ENCODE measurements at regions not wholly inside any gene's neighbourhood (a gene's known extent, or its start where the extent isn't known, plus 50 kb on each side); places are given as distances from the start of the nearest gene placed in this dataset.

DNA sequence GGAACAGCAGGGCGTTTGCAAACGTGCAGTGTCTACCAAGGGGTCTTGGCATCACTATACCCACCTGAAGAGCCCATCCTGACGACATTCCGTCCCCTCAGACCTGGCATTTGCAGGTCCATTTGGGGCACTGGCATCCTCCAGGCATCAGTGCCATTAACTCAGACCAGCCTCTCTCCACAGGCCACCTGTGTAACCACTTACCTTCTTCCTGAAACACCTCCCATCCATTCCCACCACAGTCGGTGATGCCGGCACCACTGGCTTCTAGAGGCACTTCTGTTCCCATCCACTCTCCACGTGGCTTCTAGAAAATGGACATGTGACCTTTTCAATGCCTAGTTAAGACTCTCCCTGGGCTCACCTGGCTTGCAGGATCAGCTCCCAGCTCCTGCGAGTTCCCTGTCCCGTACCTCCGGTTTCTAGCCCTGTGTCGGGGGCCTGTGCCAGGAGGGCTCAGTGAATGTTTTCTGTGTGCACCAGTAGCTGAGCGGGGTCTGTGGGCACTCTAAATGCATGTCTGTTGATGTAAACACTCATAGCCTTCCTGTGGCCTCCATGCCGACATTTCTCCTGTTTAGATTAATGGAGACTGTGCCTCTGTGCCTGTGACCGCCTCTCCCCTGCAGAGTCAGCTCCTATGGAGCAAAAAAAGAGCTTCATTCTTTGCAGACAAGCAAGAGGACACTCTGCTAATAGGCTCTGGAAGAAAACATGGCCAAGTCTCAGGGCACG, 458.0 kb upstream of the HS6ST1 start:
- H3K9me3 ChIP-seq (ENCODE audit: low read length) = no peaks in the 10 kb centered on the region
- no peak for DNase-seq (ENCODE audit: low spot score)
- no peaks in the 10 kb centered on the region for H4K20me1 ChIP-seq (ENCODE audit: insufficient read depth, low read length)
- ATAC-seq = no peak
- H3K9ac ChIP-seq (ENCODE audit: insufficient read depth, low read depth, low read length) = no peak overlapping the region
- CTCF ChIA-PET (ENCODE audit: low intra/inter-chr PET ratio, low total read pairs) = no interaction called here
- H3K36me3 ChIP-seq (replicated peaks in 1 of 2; ENCODE audit: control insufficient read depth in 1 of 2, insufficient read depth in 2 of 2, low read length in 2 of 2) = no peaks in the 10 kb centered on the region
- H2AFZ ChIP-seq (ENCODE audit: low read length) = no peak overlapping the region
- no TSS peak for BruUV-seq (replicated peaks)
- peaks cover 0 to 47% of the 10 kb centered on the region in 2 experiments; a peak in 3 of 5 replicates for H3K27me3 ChIP-seq (ENCODE audit: control insufficient read depth in 1 of 2, insufficient read depth in 2 of 2, low read length in 2 of 2)
- H3K27ac ChIP-seq (ENCODE audit: extremely low read length, insufficient read depth, low read length) = no peak overlapping the region
- TF ChIP-seq, protein P1, sequence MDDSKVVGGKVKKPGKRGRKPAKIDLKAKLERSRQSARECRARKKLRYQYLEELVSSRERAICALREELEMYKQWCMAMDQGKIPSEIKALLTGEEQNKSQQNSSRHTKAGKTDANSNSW (CRISPR knock-in tag; IDR thresholded peaks at IDR 0.05; ENCODE audit: borderline replicate concordance) = no peak
- no peak for TF ChIP-seq NFIB (CRISPR knock-in tag; IDR thresholded peaks at IDR 0.05; ENCODE audit: borderline replicate concordance)
- no peak for TF ChIP-seq ZNF572 (CRISPR knock-in tag; IDR thresholded peaks at IDR 0.05)
- TF ChIP-seq EZH2 (conservative IDR thresholded peaks at IDR 0.05; ENCODE audit: low read depth, low read length) = 0 out of 2 replicates have a peak, but pooled peaks have one; percentile 56
- TF ChIP-seq, protein P2, sequence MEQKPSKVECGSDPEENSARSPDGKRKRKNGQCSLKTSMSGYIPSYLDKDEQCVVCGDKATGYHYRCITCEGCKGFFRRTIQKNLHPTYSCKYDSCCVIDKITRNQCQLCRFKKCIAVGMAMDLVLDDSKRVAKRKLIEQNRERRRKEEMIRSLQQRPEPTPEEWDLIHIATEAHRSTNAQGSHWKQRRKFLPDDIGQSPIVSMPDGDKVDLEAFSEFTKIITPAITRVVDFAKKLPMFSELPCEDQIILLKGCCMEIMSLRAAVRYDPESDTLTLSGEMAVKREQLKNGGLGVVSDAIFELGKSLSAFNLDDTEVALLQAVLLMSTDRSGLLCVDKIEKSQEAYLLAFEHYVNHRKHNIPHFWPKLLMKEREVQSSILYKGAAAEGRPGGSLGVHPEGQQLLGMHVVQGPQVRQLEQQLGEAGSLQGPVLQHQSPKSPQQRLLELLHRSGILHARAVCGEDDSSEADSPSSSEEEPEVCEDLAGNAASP (CRISPR knock-in tag; IDR thresholded peaks at IDR 0.05; ENCODE audit: borderline replicate concordance) = no peak
- TF ChIP-seq SNAI1 (CRISPR knock-in tag; IDR thresholded peaks at IDR 0.05; ENCODE audit: borderline replicate concordance) = no peak
- no peak for TF ChIP-seq ZSCAN12 (CRISPR knock-in tag; IDR thresholded peaks at IDR 0.05)
- no peak for TF ChIP-seq ZNF703 (CRISPR knock-in tag; IDR thresholded peaks at IDR 0.05; ENCODE audit: borderline replicate concordance)
- TF ChIP-seq NCOA1 (CRISPR knock-in tag; IDR thresholded peaks at IDR 0.05) = no peak
- TF ChIP-seq TBX3 (IDR thresholded peaks at IDR 0.05; ENCODE audit: borderline replicate concordance) = no peak
- TF ChIP-seq, protein P3, sequence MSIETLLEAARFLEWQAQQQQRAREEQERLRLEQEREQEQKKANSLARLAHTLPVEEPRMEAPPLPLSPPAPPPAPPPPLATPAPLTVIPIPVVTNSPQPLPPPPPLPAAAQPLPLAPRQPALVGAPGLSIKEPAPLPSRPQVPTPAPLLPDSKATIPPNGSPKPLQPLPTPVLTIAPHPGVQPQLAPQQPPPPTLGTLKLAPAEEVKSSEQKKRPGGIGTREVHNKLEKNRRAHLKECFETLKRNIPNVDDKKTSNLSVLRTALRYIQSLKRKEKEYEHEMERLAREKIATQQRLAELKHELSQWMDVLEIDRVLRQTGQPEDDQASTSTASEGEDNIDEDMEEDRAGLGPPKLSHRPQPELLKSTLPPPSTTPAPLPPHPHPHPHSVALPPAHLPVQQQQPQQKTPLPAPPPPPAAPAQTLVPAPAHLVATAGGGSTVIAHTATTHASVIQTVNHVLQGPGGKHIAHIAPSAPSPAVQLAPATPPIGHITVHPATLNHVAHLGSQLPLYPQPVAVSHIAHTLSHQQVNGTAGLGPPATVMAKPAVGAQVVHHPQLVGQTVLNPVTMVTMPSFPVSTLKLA (IDR thresholded peaks at IDR 0.05) = peak; percentile 93
- TF ChIP-seq, protein P4, sequence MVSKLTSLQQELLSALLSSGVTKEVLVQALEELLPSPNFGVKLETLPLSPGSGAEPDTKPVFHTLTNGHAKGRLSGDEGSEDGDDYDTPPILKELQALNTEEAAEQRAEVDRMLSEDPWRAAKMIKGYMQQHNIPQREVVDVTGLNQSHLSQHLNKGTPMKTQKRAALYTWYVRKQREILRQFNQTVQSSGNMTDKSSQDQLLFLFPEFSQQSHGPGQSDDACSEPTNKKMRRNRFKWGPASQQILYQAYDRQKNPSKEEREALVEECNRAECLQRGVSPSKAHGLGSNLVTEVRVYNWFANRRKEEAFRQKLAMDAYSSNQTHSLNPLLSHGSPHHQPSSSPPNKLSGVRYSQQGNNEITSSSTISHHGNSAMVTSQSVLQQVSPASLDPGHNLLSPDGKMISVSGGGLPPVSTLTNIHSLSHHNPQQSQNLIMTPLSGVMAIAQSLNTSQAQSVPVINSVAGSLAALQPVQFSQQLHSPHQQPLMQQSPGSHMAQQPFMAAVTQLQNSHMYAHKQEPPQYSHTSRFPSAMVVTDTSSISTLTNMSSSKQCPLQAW (CRISPR knock-in tag; IDR thresholded peaks at IDR 0.05) = no peak
- TF ChIP-seq ZNF546 (CRISPR knock-in tag; conservative IDR thresholded peaks at IDR 0.05) = no peak
- TF ChIP-seq, protein P5, sequence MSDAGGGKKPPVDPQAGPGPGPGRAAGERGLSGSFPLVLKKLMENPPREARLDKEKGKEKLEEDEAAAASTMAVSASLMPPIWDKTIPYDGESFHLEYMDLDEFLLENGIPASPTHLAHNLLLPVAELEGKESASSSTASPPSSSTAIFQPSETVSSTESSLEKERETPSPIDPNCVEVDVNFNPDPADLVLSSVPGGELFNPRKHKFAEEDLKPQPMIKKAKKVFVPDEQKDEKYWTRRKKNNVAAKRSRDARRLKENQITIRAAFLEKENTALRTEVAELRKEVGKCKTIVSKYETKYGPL (CRISPR knock-in tag; IDR thresholded peaks at IDR 0.05) = no peak
- WGBS (ENCODE audit: low lambda C conversion rate) = 14% methylated on average over 14 of the region's 15 CpGs
- FAIRE-seq = no peak
- POLR2A ChIA-PET = no interaction called here
- H3K4me1 ChIP-seq (ENCODE audit: insufficient read depth, low read length) = no peaks in the 10 kb centered on the region
- no peak overlapping the region for H3K4me2 ChIP-seq (ENCODE audit: low read depth, low read length)
- in situ Hi-C loops (cut with HindIII; ENCODE audit: extremely low pct_ligation_motif_present, low pct_unique_long_range_greater_than_20kb) = no loop called here
- no peak overlapping the region for H3K4me3 ChIP-seq (replicated peaks in 1 of 3; ENCODE audit: insufficient read depth in 1 of 3, low read depth in 2 of 3, low read length in 3 of 3)
- intact Hi-C loops (cut with micrococcal nuclease; ENCODE audit: unreplicated experiment) = no loop called here
- H3K79me2 ChIP-seq (ENCODE audit: insufficient read depth, low read length) = no peaks in the 10 kb centered on the region
